Tibial nerve (tissue), 4 donors: ENCODE measurements at regions not wholly inside any gene's neighbourhood (a gene's known extent, or its start where the extent isn't known, plus 50 kb on each side); places are given as distances from the start of the nearest gene placed in this dataset.

ENCODE experiments used
- CTCF ChIP-seq, 5 experiments: fragments of 200-600 bp in 3 of 5; fragments of 450-650 bp in 2 of 5; sonication (generic) in 3 of 5; IDR thresholded peaks; one replicate each; pipeline ENCODE4 v1.5.1; 2016 to 2019; ENCODE audit warnings: antibody characterized with exemption in 5 of 5, mild to moderate bottlenecking in 3 of 5, moderate library complexity in 2 of 5
- EP300 ChIP-seq, 2 donors: sonication (generic); formaldehyde crosslinking; IDR thresholded peaks; one replicate each; pipeline ENCODE4 v1.6.1; 2017; ENCODE audit warnings: antibody characterized with exemption in 2 of 2, mild to moderate bottlenecking in 1 of 2
- POLR2A ChIP-seq, 2 donors: fragments of 450-650 bp; IDR thresholded peaks; one replicate each; pipeline ENCODE4 v1.6.1; 2017; ENCODE audit warnings: antibody characterized with exemption in 2 of 2, mild to moderate bottlenecking in 2 of 2, moderate library complexity in 2 of 2

DNA sequence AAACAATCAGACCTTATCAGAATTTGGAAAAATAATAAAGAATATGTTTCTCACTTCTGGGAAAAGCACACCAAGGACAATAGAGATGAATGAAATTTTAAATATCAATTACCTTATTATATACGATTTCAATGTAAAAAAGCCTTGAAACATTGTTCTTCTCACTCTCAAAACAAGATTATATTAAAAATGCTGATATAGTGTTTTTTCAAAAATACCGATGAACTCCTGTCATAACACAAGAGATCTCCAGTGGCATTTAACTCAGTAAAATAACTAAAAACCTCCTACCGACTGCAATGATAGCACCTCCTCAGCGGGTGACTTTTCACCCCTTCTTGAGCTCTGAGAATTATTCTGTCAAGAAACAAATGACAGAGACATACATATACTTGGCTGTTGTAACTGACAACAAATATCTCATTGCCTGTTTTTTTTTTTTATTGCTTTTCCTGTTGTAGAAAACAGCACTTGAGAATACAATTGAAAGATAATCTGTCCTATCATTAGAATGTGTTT is 1237.3 kb downstream of the C4orf33 start:
- no peak for TF ChIP-seq CTCF (IDR thresholded peaks at IDR 0.05)
- no peak for TF ChIP-seq POLR2A (IDR thresholded peaks at IDR 0.05)
- TF ChIP-seq EP300 (IDR thresholded peaks at IDR 0.05) = no peak
